ENCODE measurements at regions not wholly inside any gene's neighbourhood (a gene's known extent, or its start where the extent isn't known, plus 50 kb on each side); places are given as distances from the start of the nearest gene placed in this dataset.
"Not testable (repeated sequence)": the region's sequence is repeated elsewhere in the genome, so short reads cannot be mapped to it uniquely, and the experiment has no call there.

DNA sequence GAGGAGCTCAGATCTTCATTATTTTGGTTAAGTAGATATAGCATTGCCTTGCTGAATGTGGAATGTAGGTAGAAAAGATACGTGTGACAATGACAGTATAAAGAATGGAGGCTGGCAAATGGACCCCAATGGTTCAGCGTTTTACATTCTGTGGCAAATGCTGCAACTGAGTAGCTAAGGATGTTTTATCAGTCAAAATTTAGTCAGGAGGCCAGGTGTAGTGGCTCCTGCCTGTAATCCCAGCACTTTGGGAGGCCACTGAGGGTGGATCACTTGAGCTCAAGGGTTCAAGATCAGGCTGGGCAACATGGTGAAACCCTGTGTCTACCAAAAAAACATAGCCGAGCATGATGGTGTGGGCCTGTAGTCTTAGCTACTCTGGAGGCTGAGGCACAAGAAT is 120.5 kb upstream of the GHITM start:
- Histone ChIP-seq H3K27me3 (ENCODE audit: insufficient read depth, low read length) (no peaks in the 10 kb centered on the region), H3K4me1 (ENCODE audit: insufficient read depth, low read length) (no peaks in the 10 kb centered on the region), H3K9ac (ENCODE audit: low read length) (no peak overlapping the region), H2AFZ (ENCODE audit: low read depth, low read length) (no peak overlapping the region), H3K4me2 (ENCODE audit: low read length) (no peak overlapping the region), H3K4me3 (ENCODE audit: insufficient read depth, low read depth, low read length) (no peak overlapping the region), H3K27ac (ENCODE audit: low read depth, low read length) (no peak overlapping the region), H3K36me3 (ENCODE audit: insufficient read depth, low read length) (no peaks in the 10 kb centered on the region), H3K9me3 (ENCODE audit: insufficient read depth, low read depth, low read length) (no peaks in the 10 kb centered on the region), H3K79me2 (ENCODE audit: insufficient read depth, low read length) (no peaks in the 10 kb centered on the region), H4K20me1 (ENCODE audit: insufficient read depth, low read length) (no peaks in the 10 kb centered on the region)
- no peak overlapping the region for H3K4me3 Mint-ChIP-seq (ENCODE audit: unreplicated experiment)
- H3K27ac Mint-ChIP-seq (ENCODE audit: unreplicated experiment): no peak overlapping the region
- H3K36me3 Mint-ChIP-seq (ENCODE audit: low read depth, unreplicated experiment): no peaks in the 10 kb centered on the region
- no peak for DNase-seq (ENCODE audit: low read depth)
- FAIRE-seq: no peak
- H3K4me1 Mint-ChIP-seq (ENCODE audit: low read depth, unreplicated experiment): no peaks in the 10 kb centered on the region
- TF ChIP-seq EZH2 (IDR thresholded peaks at IDR 0.05; ENCODE audit: insufficient read depth, low read length): no peak
- TF ChIP-seq, protein P1, sequence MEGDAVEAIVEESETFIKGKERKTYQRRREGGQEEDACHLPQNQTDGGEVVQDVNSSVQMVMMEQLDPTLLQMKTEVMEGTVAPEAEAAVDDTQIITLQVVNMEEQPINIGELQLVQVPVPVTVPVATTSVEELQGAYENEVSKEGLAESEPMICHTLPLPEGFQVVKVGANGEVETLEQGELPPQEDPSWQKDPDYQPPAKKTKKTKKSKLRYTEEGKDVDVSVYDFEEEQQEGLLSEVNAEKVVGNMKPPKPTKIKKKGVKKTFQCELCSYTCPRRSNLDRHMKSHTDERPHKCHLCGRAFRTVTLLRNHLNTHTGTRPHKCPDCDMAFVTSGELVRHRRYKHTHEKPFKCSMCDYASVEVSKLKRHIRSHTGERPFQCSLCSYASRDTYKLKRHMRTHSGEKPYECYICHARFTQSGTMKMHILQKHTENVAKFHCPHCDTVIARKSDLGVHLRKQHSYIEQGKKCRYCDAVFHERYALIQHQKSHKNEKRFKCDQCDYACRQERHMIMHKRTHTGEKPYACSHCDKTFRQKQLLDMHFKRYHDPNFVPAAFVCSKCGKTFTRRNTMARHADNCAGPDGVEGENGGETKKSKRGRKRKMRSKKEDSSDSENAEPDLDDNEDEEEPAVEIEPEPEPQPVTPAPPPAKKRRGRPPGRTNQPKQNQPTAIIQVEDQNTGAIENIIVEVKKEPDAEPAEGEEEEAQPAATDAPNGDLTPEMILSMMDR (IDR thresholded peaks at IDR 0.05; ENCODE audit: insufficient read depth, low read depth, low read length): no peak
- peaks cover 2% of the 10 kb centered on the region for H3K27me3 Mint-ChIP-seq (ENCODE audit: low read depth, unreplicated experiment)
- peaks cover 13% of the 10 kb centered on the region for H3K9me3 Mint-ChIP-seq (ENCODE audit: unreplicated experiment)

DNA sequence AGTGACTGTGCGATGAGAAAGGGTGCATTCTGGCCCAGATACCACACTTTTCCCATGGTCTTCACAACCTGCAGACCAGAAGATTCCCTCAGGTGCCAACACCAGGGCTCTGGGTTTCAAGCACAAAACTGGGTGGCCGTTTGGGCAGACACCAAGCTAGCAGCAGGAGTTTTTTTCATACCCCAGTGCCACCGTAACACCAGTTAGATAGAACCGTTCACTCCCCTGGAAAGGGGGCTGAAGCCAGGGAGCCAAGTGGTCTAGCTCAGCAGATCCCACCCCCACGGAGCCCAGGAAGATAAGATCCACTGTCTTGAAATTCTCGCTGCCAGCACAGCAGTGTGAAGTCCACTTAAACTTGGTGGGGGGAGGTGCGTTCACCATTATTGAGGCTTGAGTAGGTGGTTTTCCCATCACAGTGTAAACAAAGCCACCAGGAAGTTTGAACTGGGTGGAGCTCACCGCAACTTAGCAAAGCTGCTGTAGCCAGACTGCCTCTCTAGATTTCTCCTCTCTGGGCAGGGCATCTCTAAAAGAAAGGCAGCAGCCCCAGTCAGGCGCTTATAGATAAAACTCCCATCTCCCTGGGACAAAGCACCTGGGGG is 119.4 kb upstream of the GHITM start:
- not testable (repeated sequence) for FAIRE-seq; H3K27ac Mint-ChIP-seq (ENCODE audit: unreplicated experiment); H3K4me1 ChIP-seq (ENCODE audit: insufficient read depth, low read length); H3K36me3 Mint-ChIP-seq (ENCODE audit: low read depth, unreplicated experiment); H3K9ac ChIP-seq (ENCODE audit: low read length); H3K27me3 ChIP-seq (ENCODE audit: insufficient read depth, low read length); DNase-seq (ENCODE audit: low read depth); H3K4me1 Mint-ChIP-seq (ENCODE audit: low read depth, unreplicated experiment); H3K36me3 ChIP-seq (ENCODE audit: insufficient read depth, low read length); H3K9me3 ChIP-seq (ENCODE audit: insufficient read depth, low read depth, low read length); H3K4me3 Mint-ChIP-seq (ENCODE audit: unreplicated experiment); H3K27me3 Mint-ChIP-seq (ENCODE audit: low read depth, unreplicated experiment); H3K4me2 ChIP-seq (ENCODE audit: low read length); H2AFZ ChIP-seq (ENCODE audit: low read depth, low read length); H4K20me1 ChIP-seq (ENCODE audit: insufficient read depth, low read length); H3K79me2 ChIP-seq (ENCODE audit: insufficient read depth, low read length); H3K4me3 ChIP-seq (ENCODE audit: insufficient read depth, low read depth, low read length); H3K27ac ChIP-seq (ENCODE audit: low read depth, low read length)
- H3K9me3 Mint-ChIP-seq (ENCODE audit: unreplicated experiment): peaks cover 13% of the 10 kb centered on the region

DNA sequence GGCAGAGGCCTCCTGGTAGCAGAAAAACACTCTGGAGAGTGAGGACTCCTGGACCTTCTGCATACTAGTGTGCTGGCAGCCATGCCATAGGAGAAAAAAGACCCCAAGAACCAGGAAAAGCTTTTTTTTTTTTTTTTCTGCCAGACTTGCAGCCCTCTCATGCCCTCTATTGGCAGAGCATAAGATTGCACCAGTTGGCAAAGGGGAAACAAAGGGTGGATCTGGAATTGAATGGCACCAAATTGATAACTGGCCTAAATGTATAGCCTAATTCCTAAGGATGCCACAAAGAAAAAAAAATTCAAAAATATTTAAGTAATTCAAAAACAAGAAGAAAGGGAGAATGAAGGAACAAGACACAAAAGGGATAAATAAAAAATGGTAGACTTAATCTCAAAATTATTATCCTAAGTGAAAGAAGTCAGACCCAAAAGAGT is 112.5 kb upstream of the GHITM start:
- peaks cover 2% of the 10 kb centered on the region for H3K27me3 Mint-ChIP-seq (ENCODE audit: low read depth, unreplicated experiment)
- H3K9ac ChIP-seq (ENCODE audit: low read length): no peak overlapping the region
- H3K4me2 ChIP-seq (ENCODE audit: low read length): no peak overlapping the region
- H3K79me2 ChIP-seq (ENCODE audit: insufficient read depth, low read length): no peaks in the 10 kb centered on the region
- H3K27me3 ChIP-seq (ENCODE audit: insufficient read depth, low read length): no peaks in the 10 kb centered on the region
- no peaks in the 10 kb centered on the region for H3K4me1 ChIP-seq (ENCODE audit: insufficient read depth, low read length)
- no peaks in the 10 kb centered on the region for H3K36me3 ChIP-seq (ENCODE audit: insufficient read depth, low read length)
- H3K9me3 Mint-ChIP-seq (ENCODE audit: unreplicated experiment): peaks cover 8% of the 10 kb centered on the region
- H3K4me3 Mint-ChIP-seq (ENCODE audit: unreplicated experiment): no peak overlapping the region
- H3K27ac Mint-ChIP-seq (ENCODE audit: unreplicated experiment): no peak overlapping the region
- H4K20me1 ChIP-seq (ENCODE audit: insufficient read depth, low read length): no peaks in the 10 kb centered on the region
- DNase-seq (ENCODE audit: low read depth): no peak
- no peaks in the 10 kb centered on the region for H3K36me3 Mint-ChIP-seq (ENCODE audit: low read depth, unreplicated experiment)
- no peak overlapping the region for H3K4me3 ChIP-seq (ENCODE audit: insufficient read depth, low read depth, low read length)
- no peak for FAIRE-seq
- no peak overlapping the region for H3K27ac ChIP-seq (ENCODE audit: low read depth, low read length)
- H3K9me3 ChIP-seq (ENCODE audit: insufficient read depth, low read depth, low read length): no peaks in the 10 kb centered on the region
- no peaks in the 10 kb centered on the region for H3K4me1 Mint-ChIP-seq (ENCODE audit: low read depth, unreplicated experiment)
- TF ChIP-seq, protein P1 (IDR thresholded peaks at IDR 0.05; ENCODE audit: insufficient read depth, low read depth, low read length): peak; percentile 63
- TF ChIP-seq EZH2 (IDR thresholded peaks at IDR 0.05; ENCODE audit: insufficient read depth, low read length): no peak
- no peak overlapping the region for H2AFZ ChIP-seq (ENCODE audit: low read depth, low read length)
